CD1c-positive myeloid dendritic cell (primary cell): ENCODE measurements at regions not wholly inside any gene's neighbourhood (a gene's known extent, or its start where the extent isn't known, plus 50 kb on each side); places are given as distances from the start of the nearest gene placed in this dataset.

Experiments
- DNase-seq: peaks from one replicate; pipeline ENCODE4 v3.0.0-alpha.2; 2016; ENCODE audit errors: extremely low spot score

- no peak for DNase-seq
Measured at GRCh38 chr3:30206051-30206450, 400.4 kb upstream of the TGFBR2 start.

GRCh38 chr3:30221619-30222018 lies 384.8 kb upstream of the TGFBR2 start:
- peak; percentile 59 for DNase-seq

GRCh38 chr3:30222441-30222840 lies 384.0 kb upstream of the TGFBR2 start:
- peak; percentile 38 for DNase-seq

- no peak for DNase-seq
Measured at GRCh38 chr3:30225021-30225420, 381.4 kb upstream of the TGFBR2 start.

GRCh38 chr3:30226601-30227151 lies 379.7 kb upstream of the TGFBR2 start:
- peak; percentile 82 for DNase-seq

- DNase-seq, result peak; percentile 82
Measured at GRCh38 chr3:30227571-30228301, 378.7 kb upstream of the TGFBR2 start.

- no peak for DNase-seq
Measured at GRCh38 chr3:30228302-30228631, 378.1 kb upstream of the TGFBR2 start.

- no peak for DNase-seq
Measured at GRCh38 chr3:30231277-30232141, 374.9 kb upstream of the TGFBR2 start.

- no peak for DNase-seq
Measured at GRCh38 chr3:30232142-30232541, 374.3 kb upstream of the TGFBR2 start.

- no peak for DNase-seq
Measured at GRCh38 chr3:30233913-30234646, 372.3 kb upstream of the TGFBR2 start.

GRCh38 chr3:30236011-30236410 lies 370.4 kb upstream of the TGFBR2 start:
- DNase-seq, result no peak

GRCh38 chr3:30241721-30242120 lies 364.7 kb upstream of the TGFBR2 start:
- no peak for DNase-seq

GRCh38 chr3:30245858-30246622 lies 360.4 kb upstream of the TGFBR2 start:
- DNase-seq, result no peak

- no peak for DNase-seq
Measured at GRCh38 chr3:30248423-30248822, 358.0 kb upstream of the TGFBR2 start.

- DNase-seq, result no peak
Measured at GRCh38 chr3:30252474-30252873, 353.9 kb upstream of the TGFBR2 start.

GRCh38 chr3:30253832-30254231 lies 352.6 kb upstream of the TGFBR2 start:
- no peak for DNase-seq

- no peak for DNase-seq
Measured at GRCh38 chr3:30256474-30256873, 349.9 kb upstream of the TGFBR2 start.

GRCh38 chr3:30258426-30259392 lies 347.7 kb upstream of the TGFBR2 start:
- no peak for DNase-seq

GRCh38 chr3:30259730-30260129 lies 346.7 kb upstream of the TGFBR2 start:
- DNase-seq, result no peak

GRCh38 chr3:30260762-30261161 lies 345.6 kb upstream of the TGFBR2 start:
- DNase-seq, result no peak
